ENCODE measurements at regions not wholly inside any gene's neighbourhood (a gene's known extent, or its start where the extent isn't known, plus 50 kb on each side); places are given as distances from the start of the nearest gene placed in this dataset.
"Not testable (repeated sequence)": the region's sequence is repeated elsewhere in the genome, so short reads cannot be mapped to it uniquely, and the experiment has no call there.

GRCh38 chr5:127192150-127192549, 98.4 kb upstream of the MEGF10 start:
- H3K9ac ChIP-seq (ENCODE audit: low read length) = no peak overlapping the region
- H3K27me3 ChIP-seq (ENCODE audit: control insufficient read depth, insufficient read depth, low read length) = no peaks in the 10 kb centered on the region
- H3K4me3 ChIP-seq (ENCODE audit: low read length) = no peak overlapping the region
- H3K36me3 ChIP-seq (ENCODE audit: control insufficient read depth, insufficient read depth, low read length) = no peaks in the 10 kb centered on the region
- H3K27ac ChIP-seq (ENCODE audit: low read depth, low read length) = no peak overlapping the region
- H3K4me1 ChIP-seq (ENCODE audit: control insufficient read depth, insufficient read depth, low read length) = no peaks in the 10 kb centered on the region

GRCh38 chr5:127192836-127193338, 97.7 kb upstream of the MEGF10 start:
- H3K4me3 ChIP-seq (ENCODE audit: low read length) = no peak overlapping the region
- no peaks in the 10 kb centered on the region for H3K36me3 ChIP-seq (ENCODE audit: control insufficient read depth, insufficient read depth, low read length)
- no peak overlapping the region for H3K9ac ChIP-seq (ENCODE audit: low read length)
- H3K27ac ChIP-seq (ENCODE audit: low read depth, low read length) = no peak overlapping the region
- no peaks in the 10 kb centered on the region for H3K27me3 ChIP-seq (ENCODE audit: control insufficient read depth, insufficient read depth, low read length)
- H3K4me1 ChIP-seq (ENCODE audit: control insufficient read depth, insufficient read depth, low read length) = no peaks in the 10 kb centered on the region

- Histone ChIP-seq H3K27me3 (ENCODE audit: control insufficient read depth, insufficient read depth, low read length) (no peaks in the 10 kb centered on the region), H3K9ac (ENCODE audit: low read length) (no peak overlapping the region), H3K4me3 (ENCODE audit: low read length) (no peak overlapping the region), H3K4me1 (ENCODE audit: control insufficient read depth, insufficient read depth, low read length) (no peaks in the 10 kb centered on the region), H3K36me3 (ENCODE audit: control insufficient read depth, insufficient read depth, low read length) (no peaks in the 10 kb centered on the region), H3K27ac (ENCODE audit: low read depth, low read length) (no peak overlapping the region)
These were observed 94.6 kb upstream of the MEGF10 start for GRCh38 chr5:127196042-127196441.

- H3K36me3 ChIP-seq (ENCODE audit: control insufficient read depth, insufficient read depth, low read length); H3K27ac ChIP-seq (ENCODE audit: low read depth, low read length); H3K4me3 ChIP-seq (ENCODE audit: low read length); H3K4me1 ChIP-seq (ENCODE audit: control insufficient read depth, insufficient read depth, low read length); H3K27me3 ChIP-seq (ENCODE audit: control insufficient read depth, insufficient read depth, low read length); H3K9ac ChIP-seq (ENCODE audit: low read length): not testable (repeated sequence)
These were observed 93.0 kb upstream of the MEGF10 start for GRCh38 chr5:127197402-127198167.

GRCh38 chr5:127202738-127203137, 87.9 kb upstream of the MEGF10 start:
- H3K9ac ChIP-seq (ENCODE audit: low read length); H3K27ac ChIP-seq (ENCODE audit: low read depth, low read length); H3K4me3 ChIP-seq (ENCODE audit: low read length); H3K36me3 ChIP-seq (ENCODE audit: control insufficient read depth, insufficient read depth, low read length); H3K4me1 ChIP-seq (ENCODE audit: control insufficient read depth, insufficient read depth, low read length); H3K27me3 ChIP-seq (ENCODE audit: control insufficient read depth, insufficient read depth, low read length): not testable (repeated sequence)

GRCh38 chr5:127203818-127204217, 86.8 kb upstream of the MEGF10 start:
- Histone ChIP-seq H3K36me3 (ENCODE audit: control insufficient read depth, insufficient read depth, low read length) (no peaks in the 10 kb centered on the region), H3K9ac (ENCODE audit: low read length) (no peak overlapping the region), H3K4me1 (ENCODE audit: control insufficient read depth, insufficient read depth, low read length) (no peaks in the 10 kb centered on the region), H3K27ac (ENCODE audit: low read depth, low read length) (no peak overlapping the region), H3K4me3 (ENCODE audit: low read length) (no peak overlapping the region), H3K27me3 (ENCODE audit: control insufficient read depth, insufficient read depth, low read length) (no peaks in the 10 kb centered on the region)

GRCh38 chr5:127205147-127205546, 85.4 kb upstream of the MEGF10 start:
- no peaks in the 10 kb centered on the region for H3K36me3 ChIP-seq (ENCODE audit: control insufficient read depth, insufficient read depth, low read length)
- no peaks in the 10 kb centered on the region for H3K27me3 ChIP-seq (ENCODE audit: control insufficient read depth, insufficient read depth, low read length)
- H3K27ac ChIP-seq (ENCODE audit: low read depth, low read length) = no peak overlapping the region
- no peaks in the 10 kb centered on the region for H3K4me1 ChIP-seq (ENCODE audit: control insufficient read depth, insufficient read depth, low read length)
- no peak overlapping the region for H3K9ac ChIP-seq (ENCODE audit: low read length)
- H3K4me3 ChIP-seq (ENCODE audit: low read length) = no peak overlapping the region

- Histone ChIP-seq H3K4me1 (ENCODE audit: control insufficient read depth, insufficient read depth, low read length) (no peaks in the 10 kb centered on the region), H3K27me3 (ENCODE audit: control insufficient read depth, insufficient read depth, low read length) (no peaks in the 10 kb centered on the region), H3K27ac (ENCODE audit: low read depth, low read length) (no peak overlapping the region), H3K4me3 (ENCODE audit: low read length) (no peak overlapping the region), H3K36me3 (ENCODE audit: control insufficient read depth, insufficient read depth, low read length) (no peaks in the 10 kb centered on the region), H3K9ac (ENCODE audit: low read length) (no peak overlapping the region)
These were observed 84.1 kb upstream of the MEGF10 start for GRCh38 chr5:127206320-127207113.

GRCh38 chr5:127210042-127210441, 80.6 kb upstream of the MEGF10 start:
- no peak overlapping the region for H3K9ac ChIP-seq (ENCODE audit: low read length)
- no peaks in the 10 kb centered on the region for H3K4me1 ChIP-seq (ENCODE audit: control insufficient read depth, insufficient read depth, low read length)
- no peak overlapping the region for H3K4me3 ChIP-seq (ENCODE audit: low read length)
- no peak overlapping the region for H3K27ac ChIP-seq (ENCODE audit: low read depth, low read length)
- H3K27me3 ChIP-seq (ENCODE audit: control insufficient read depth, insufficient read depth, low read length) = no peaks in the 10 kb centered on the region
- H3K36me3 ChIP-seq (ENCODE audit: control insufficient read depth, insufficient read depth, low read length) = no peaks in the 10 kb centered on the region

- Histone ChIP-seq H3K4me1 (ENCODE audit: control insufficient read depth, insufficient read depth, low read length) (no peaks in the 10 kb centered on the region), H3K9ac (ENCODE audit: low read length) (no peak overlapping the region), H3K4me3 (ENCODE audit: low read length) (no peak overlapping the region), H3K27ac (ENCODE audit: low read depth, low read length) (no peak overlapping the region), H3K36me3 (ENCODE audit: control insufficient read depth, insufficient read depth, low read length) (no peaks in the 10 kb centered on the region), H3K27me3 (ENCODE audit: control insufficient read depth, insufficient read depth, low read length) (no peaks in the 10 kb centered on the region)
These were observed 77.4 kb upstream of the MEGF10 start for GRCh38 chr5:127213231-127213630.

- Histone ChIP-seq H3K36me3 (ENCODE audit: control insufficient read depth, insufficient read depth, low read length) (no peaks in the 10 kb centered on the region), H3K27me3 (ENCODE audit: control insufficient read depth, insufficient read depth, low read length) (no peaks in the 10 kb centered on the region), H3K4me3 (ENCODE audit: low read length) (no peak overlapping the region), H3K4me1 (ENCODE audit: control insufficient read depth, insufficient read depth, low read length) (no peaks in the 10 kb centered on the region), H3K9ac (ENCODE audit: low read length) (no peak overlapping the region), H3K27ac (ENCODE audit: low read depth, low read length) (no peak overlapping the region)
These were observed 74.5 kb upstream of the MEGF10 start for GRCh38 chr5:127216143-127216542.

GRCh38 chr5:127216898-127217675, 73.5 kb upstream of the MEGF10 start:
- no peak overlapping the region for H3K27ac ChIP-seq (ENCODE audit: low read depth, low read length)
- no peaks in the 10 kb centered on the region for H3K27me3 ChIP-seq (ENCODE audit: control insufficient read depth, insufficient read depth, low read length)
- no peaks in the 10 kb centered on the region for H3K36me3 ChIP-seq (ENCODE audit: control insufficient read depth, insufficient read depth, low read length)
- no peaks in the 10 kb centered on the region for H3K4me1 ChIP-seq (ENCODE audit: control insufficient read depth, insufficient read depth, low read length)
- H3K4me3 ChIP-seq (ENCODE audit: low read length) = no peak overlapping the region
- H3K9ac ChIP-seq (ENCODE audit: low read length) = no peak overlapping the region

Measured in rectal smooth muscle tissue (tissue), 1 donor.